ENCODE measurements at regions not wholly inside any gene's neighbourhood (a gene's known extent, or its start where the extent isn't known, plus 50 kb on each side); places are given as distances from the start of the nearest gene placed in this dataset.

- no peaks in the 10 kb centered on the region for H3K36me3 ChIP-seq (replicated peaks; ENCODE audit: insufficient read depth, low read length)
- no peaks in the 10 kb centered on the region for H4K20me1 ChIP-seq (ENCODE audit: insufficient read depth, low read length)
- no peaks in the 10 kb centered on the region for H3K79me2 ChIP-seq (ENCODE audit: low read length)
- no peak overlapping the region for H2AFZ ChIP-seq (ENCODE audit: low read length)
- H3K27ac ChIP-seq (ENCODE audit: low read length), result no peak overlapping the region
- 0 out of 2 replicates have a peak overlapping the region, but pooled peaks have one; percentile 6 for H3K4me2 ChIP-seq (ENCODE audit: low read depth, low read length)
- H3K4me1 ChIP-seq (ENCODE audit: low read length), result peaks cover 17% of the 10 kb centered on the region
- TF ChIP-seq, protein P1, sequence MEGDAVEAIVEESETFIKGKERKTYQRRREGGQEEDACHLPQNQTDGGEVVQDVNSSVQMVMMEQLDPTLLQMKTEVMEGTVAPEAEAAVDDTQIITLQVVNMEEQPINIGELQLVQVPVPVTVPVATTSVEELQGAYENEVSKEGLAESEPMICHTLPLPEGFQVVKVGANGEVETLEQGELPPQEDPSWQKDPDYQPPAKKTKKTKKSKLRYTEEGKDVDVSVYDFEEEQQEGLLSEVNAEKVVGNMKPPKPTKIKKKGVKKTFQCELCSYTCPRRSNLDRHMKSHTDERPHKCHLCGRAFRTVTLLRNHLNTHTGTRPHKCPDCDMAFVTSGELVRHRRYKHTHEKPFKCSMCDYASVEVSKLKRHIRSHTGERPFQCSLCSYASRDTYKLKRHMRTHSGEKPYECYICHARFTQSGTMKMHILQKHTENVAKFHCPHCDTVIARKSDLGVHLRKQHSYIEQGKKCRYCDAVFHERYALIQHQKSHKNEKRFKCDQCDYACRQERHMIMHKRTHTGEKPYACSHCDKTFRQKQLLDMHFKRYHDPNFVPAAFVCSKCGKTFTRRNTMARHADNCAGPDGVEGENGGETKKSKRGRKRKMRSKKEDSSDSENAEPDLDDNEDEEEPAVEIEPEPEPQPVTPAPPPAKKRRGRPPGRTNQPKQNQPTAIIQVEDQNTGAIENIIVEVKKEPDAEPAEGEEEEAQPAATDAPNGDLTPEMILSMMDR (IDR thresholded peaks at IDR 0.05; ENCODE audit: low read length), result no peak
- no peak for TF ChIP-seq EZH2 (optimal IDR thresholded peaks at IDR 0.05; ENCODE audit: low read depth, low read length)
- TF ChIP-seq EZH2phosphoT487 (IDR thresholded peaks at IDR 0.05; ENCODE audit: low read length), result no peak
- H3K9me2 ChIP-seq (replicated peaks; ENCODE audit: insufficient read depth, low read length), result no peaks in the 10 kb centered on the region
- peak; percentile 59 for DNase-seq
- H3F3A ChIP-seq (ENCODE audit: insufficient read depth, low read length), result no peaks in the 10 kb centered on the region
- no peak overlapping the region for H3K9ac ChIP-seq (ENCODE audit: low read length)
- H3K9me3 ChIP-seq (replicated peaks; ENCODE audit: insufficient read depth, low read length), result no peaks in the 10 kb centered on the region
- H3K4me3 ChIP-seq (ENCODE audit: low read length), result no peak overlapping the region
- no peaks in the 10 kb centered on the region for H3K27me3 ChIP-seq (replicated peaks; ENCODE audit: insufficient read depth, low read length)
These were observed 1628.7 kb downstream of the REEP3 start for GRCh38 chr10:65149878-65150277.

DNA sequence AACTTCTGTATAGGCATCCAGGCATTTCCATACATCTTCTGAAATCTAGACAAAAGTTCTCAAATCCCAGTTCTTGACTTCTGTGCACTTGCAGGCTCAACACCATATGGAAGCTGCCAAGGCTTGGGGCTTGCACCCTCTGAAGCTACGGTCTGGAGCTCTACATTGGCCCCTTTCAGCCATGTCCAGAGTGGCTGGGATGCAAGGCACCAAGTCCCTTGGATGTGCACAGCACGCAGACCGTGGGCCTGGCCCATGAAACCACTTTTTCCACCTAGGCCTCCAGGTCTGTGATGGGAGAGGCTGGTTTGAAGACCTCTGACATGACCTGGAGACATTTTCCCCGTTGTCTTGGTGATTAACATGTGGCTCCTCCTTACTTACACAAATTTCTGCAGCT is 1645.1 kb downstream of the REEP3 start:
- H3K27ac ChIP-seq (ENCODE audit: low read length), result no peak overlapping the region
- no peaks in the 10 kb centered on the region for H3F3A ChIP-seq (ENCODE audit: insufficient read depth, low read length)
- peaks cover 6% of the 10 kb centered on the region; the same call in 1 of the 2 replicates for H3K4me1 ChIP-seq (ENCODE audit: low read length)
- TF ChIP-seq EZH2phosphoT487 (IDR thresholded peaks at IDR 0.05; ENCODE audit: low read length), result no peak
- no peak for TF ChIP-seq EZH2 (optimal IDR thresholded peaks at IDR 0.05; ENCODE audit: low read depth, low read length)
- TF ChIP-seq, protein P1 (IDR thresholded peaks at IDR 0.05; ENCODE audit: low read length), result no peak
- H3K4me2 ChIP-seq (ENCODE audit: low read depth, low read length), result no peak overlapping the region
- H3K4me3 ChIP-seq (ENCODE audit: low read length), result no peak overlapping the region
- H4K20me1 ChIP-seq (ENCODE audit: insufficient read depth, low read length), result no peaks in the 10 kb centered on the region
- H2AFZ ChIP-seq (ENCODE audit: low read length), result no peak overlapping the region
- no peaks in the 10 kb centered on the region for H3K9me2 ChIP-seq (replicated peaks; ENCODE audit: insufficient read depth, low read length)
- DNase-seq, result no peak
- no peaks in the 10 kb centered on the region for H3K79me2 ChIP-seq (ENCODE audit: low read length)
- no peaks in the 10 kb centered on the region for H3K9me3 ChIP-seq (replicated peaks; ENCODE audit: insufficient read depth, low read length)
- H3K9ac ChIP-seq (ENCODE audit: low read length), result no peak overlapping the region
- H3K36me3 ChIP-seq (replicated peaks; ENCODE audit: insufficient read depth, low read length), result no peaks in the 10 kb centered on the region
- no peaks in the 10 kb centered on the region for H3K27me3 ChIP-seq (replicated peaks; ENCODE audit: insufficient read depth, low read length)

- Histone ChIP-seq H3K4me3 (ENCODE audit: low read length) (no peak overlapping the region), H3K4me1 (ENCODE audit: low read length) (no peaks in the 10 kb centered on the region), H3K36me3 (replicated peaks; ENCODE audit: insufficient read depth, low read length) (no peaks in the 10 kb centered on the region), H3K9me3 (replicated peaks; ENCODE audit: insufficient read depth, low read length) (no peaks in the 10 kb centered on the region), H3K27ac (ENCODE audit: low read length) (no peak overlapping the region), H3K9ac (ENCODE audit: low read length) (no peak overlapping the region), H3K4me2 (ENCODE audit: low read depth, low read length) (no peak overlapping the region), H3K79me2 (ENCODE audit: low read length) (no peaks in the 10 kb centered on the region), H2AFZ (ENCODE audit: low read length) (no peak overlapping the region), H3K27me3 (replicated peaks; ENCODE audit: insufficient read depth, low read length) (no peaks in the 10 kb centered on the region), H3F3A (ENCODE audit: insufficient read depth, low read length) (no peaks in the 10 kb centered on the region), H4K20me1 (ENCODE audit: insufficient read depth, low read length) (no peaks in the 10 kb centered on the region), H3K9me2 (replicated peaks; ENCODE audit: insufficient read depth, low read length) (no peaks in the 10 kb centered on the region)
- TF ChIP-seq EZH2phosphoT487 (IDR thresholded peaks at IDR 0.05; ENCODE audit: low read length), result no peak
- no peak for TF ChIP-seq EZH2 (optimal IDR thresholded peaks at IDR 0.05; ENCODE audit: low read depth, low read length)
- TF ChIP-seq, protein P1 (IDR thresholded peaks at IDR 0.05; ENCODE audit: low read length), result no peak
- no peak for DNase-seq
These were observed 1651.0 kb downstream of the REEP3 start for GRCh38 chr10:65172249-65172648.

Measured in MM.1S (cell line).